Activated T-cell treated with anti-CD3 and anti-CD28 coated beads, Interleukin-2, amount 50 U/mL, for 48 hours (primary cell): ENCODE measurements at regions not wholly inside any gene's neighbourhood (a gene's known extent, or its start where the extent isn't known, plus 50 kb on each side); places are given as distances from the start of the nearest gene placed in this dataset.

Experiments
- DNase-seq, 2 experiments: peaks; one replicate each; pipeline ENCODE4 v3.0.0-alpha.2; 2020

DNA sequence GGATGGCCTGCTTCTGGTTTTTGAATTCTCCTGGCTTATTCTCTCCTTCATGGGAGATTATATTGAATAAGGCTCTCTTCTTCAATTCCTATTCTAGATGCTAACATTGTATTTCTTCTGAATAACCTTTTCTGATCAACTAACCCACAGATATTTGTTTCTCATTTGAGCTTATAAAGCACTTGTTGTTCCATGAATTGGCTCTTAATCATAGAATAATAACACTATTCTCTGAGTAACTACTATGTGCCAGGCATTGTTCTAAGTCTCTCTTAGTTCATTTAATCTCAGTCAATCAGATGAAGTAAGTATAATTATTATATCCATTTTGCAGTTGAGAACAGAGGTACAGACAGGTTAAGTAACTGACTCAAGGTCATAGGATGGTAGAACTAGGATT, 136.3 kb upstream of the MLIP start:
- DNase-seq, result no peak

DNA sequence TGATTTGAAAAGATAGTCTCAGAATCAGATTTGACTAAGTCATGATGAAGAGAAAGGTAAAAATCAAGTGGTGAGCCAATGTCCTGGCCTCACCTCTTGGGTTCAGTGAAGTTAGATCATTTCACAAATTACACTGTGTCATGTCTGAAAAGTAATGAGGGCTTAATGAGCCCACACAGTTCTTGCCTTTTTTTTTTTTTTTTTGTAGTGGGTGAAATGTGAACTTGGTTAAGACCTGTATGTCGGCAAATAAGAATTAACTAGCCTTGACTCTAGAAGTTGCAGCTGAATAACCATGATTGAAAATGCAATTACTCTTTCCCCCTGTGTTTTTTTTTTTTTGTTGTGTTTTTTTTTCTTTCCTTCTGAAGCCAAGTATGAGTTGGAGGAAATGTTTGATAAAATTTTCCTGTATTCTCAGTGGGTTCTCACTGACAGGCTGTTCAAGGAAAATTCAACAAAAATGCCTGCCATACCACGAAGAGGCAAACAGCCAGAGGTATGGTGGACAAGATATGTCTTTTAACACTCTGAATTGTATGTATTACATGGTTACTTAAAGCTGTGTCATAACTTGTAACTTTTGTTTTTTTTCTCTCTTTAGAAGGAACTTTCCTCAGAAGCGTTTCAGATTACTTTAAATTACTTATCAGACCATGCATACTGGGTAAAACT, 135.2 kb upstream of the MLIP start:
- DNase-seq, result no peak

- no peak for DNase-seq
Observed at GRCh38 chr6:53977551-53977950, 133.7 kb upstream of the MLIP start.

- no peak for DNase-seq
Observed at GRCh38 chr6:53979468-53980067, 131.7 kb upstream of the MLIP start.

DNA sequence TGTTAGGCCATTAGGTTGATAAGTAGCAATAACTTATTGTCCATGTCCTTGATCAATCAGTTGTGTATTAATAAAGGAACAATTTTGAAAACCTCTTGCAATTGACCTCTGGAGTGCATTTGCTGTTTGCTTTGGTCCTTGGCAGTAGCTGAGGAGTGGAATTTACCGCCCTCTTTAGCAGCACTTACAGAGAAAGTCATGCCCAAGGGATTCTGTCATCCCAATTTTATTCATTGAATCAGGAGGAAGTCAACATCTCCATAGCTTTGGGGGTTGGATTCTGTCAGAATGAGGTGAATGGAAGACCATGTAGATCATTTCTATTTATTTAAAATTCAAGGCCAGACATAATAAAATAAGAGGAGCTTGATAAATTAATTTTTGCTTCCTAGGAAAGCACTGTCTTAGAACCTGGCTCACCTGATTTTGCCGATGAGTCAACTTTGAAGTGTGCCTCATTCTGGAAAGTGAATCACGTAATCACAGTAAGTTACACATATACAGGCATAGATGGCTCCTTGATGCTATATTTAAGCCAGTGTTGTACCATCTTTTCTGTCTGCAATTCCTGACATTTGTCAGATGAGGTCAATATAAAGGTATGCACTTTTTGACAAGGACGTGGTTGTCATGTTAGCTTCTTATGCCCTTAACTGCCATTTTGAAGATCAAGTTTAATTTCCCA, 128.7 kb upstream of the MLIP start:
- DNase-seq, result no peak

DNA sequence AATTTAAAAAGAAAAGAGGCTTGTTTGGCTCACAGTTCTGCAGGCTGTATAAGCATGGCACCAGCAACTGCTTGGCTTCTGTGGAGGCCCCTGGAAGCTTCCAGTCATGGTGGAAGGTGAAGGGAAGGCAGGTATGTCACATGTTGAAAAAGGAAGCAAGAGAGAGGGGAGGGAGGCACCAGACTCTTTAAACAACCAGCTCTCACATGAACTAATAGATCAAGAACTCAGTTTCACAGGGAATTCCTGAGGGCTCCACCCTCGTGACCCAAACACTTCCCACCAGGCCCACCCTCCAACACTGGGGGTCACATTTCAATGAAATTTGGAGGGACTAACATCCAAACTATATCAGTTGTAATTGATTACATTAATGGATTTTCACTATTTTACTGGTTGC, 127.9 kb upstream of the MLIP start:
- DNase-seq, result no peak

GRCh38 chr6:53984163-53984562, 127.1 kb upstream of the MLIP start:
- no peak for DNase-seq

GRCh38 chr6:53984581-53984980, 126.7 kb upstream of the MLIP start:
- DNase-seq, result no peak

DNA sequence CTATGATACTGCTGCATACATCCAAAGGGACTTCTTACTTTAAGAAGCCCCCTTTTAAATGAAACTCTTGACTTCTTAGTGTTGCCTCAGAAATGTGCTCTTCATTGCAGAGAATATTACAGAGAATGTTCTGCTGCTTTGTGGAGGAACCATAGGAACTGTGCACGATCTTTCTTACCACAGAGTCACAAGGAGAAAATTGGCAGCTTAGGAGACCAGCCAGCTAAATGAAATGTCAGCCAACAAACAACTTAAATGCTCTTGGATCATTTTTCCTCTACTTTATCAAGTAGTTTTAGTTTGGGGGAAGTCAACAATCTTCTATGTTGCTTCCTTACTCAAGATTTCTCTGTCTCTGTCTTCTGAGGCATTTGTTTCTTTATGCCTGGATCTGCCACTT, 125.9 kb upstream of the MLIP start:
- no peak for DNase-seq

DNA sequence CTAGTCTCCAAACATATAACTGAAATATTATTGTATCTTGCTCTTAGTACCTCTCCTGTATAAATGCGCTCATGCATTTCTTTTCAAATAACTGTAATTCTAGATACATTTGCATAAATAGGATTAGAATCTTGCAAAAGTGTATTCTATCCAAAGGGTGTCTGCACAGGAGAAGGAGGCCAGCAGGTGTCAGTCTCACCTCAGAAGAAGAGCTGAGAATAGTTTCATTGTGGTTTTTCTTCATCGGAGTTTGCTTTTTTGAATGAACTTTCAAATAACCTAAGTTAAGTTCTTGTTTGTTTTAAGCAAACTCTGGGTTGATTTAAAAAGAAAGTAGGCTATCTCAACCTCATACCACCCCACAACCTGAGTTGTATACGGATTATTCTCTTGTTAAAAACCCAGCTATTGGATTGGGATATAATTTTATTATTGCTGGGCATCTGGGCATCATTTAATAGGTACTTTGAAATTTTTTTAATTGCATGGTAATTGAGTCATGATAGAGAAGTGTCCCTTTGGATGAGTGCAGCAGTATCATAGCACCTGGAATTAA, 125.0 kb upstream of the MLIP start:
- peak; percentile 18 to 19 for DNase-seq

DNA sequence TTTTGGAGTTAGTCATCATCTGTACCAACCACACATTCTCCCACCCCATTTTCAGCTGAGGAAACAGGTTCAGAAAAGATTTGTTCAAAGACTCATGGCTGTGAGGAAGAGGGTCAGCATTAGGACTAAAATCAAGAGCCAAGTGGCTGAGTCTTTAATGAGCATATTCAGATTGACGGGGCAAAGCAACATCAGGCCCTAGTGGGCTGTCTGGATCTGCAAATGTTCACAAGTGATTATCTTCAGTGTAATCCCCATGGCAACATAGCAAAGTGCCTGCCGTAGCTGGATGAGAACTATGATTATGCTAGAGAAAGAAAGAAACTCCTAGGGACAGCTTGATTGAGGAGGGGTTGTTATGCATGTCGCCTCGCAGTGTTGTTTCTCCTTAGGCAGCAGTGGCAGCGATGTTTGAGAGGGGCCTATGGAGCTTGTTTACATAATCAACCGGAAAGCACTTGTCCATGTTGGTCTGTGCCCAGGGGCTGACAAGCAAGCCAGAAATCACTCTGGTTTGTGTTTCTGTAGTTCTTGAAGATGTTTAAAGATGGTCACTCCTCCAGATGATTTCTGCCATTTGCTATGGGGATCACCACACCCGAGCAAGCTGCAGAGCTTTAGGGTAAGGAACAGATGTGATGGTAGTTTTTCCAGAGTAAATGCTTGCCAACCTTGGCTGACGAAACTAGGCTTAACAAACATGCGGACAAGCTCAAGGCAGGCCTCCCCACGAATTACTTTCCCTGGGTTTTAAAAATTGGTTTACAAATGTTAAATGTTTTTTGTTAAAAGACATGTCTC, 124.3 kb upstream of the MLIP start:
- no peak for DNase-seq

- DNase-seq, result no peak
Observed at GRCh38 chr6:53987522-53987888, 123.7 kb upstream of the MLIP start.

- DNase-seq, result no peak
Observed at GRCh38 chr6:53989504-53989903, 121.7 kb upstream of the MLIP start.

- DNase-seq, result no peak
Observed at GRCh38 chr6:53992522-53992921, 118.7 kb upstream of the MLIP start.

DNA sequence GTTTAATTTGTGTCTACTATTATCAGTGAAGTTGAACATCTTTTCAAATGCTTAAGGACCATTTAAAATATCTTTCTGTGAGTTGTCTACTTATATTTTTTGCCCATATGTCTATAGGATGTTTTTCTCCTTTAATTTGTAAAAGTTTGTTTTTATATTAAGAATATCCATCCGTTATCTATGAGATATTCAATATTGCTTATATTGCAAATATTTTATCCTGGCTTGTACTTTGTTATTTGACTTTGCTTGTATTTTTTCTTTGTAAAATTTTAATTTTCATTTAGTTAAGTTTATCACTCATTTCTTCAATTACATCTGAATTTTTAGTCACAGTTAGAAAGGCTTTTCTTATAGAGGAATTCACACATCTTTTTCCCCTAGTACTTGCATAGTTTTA, 117.0 kb upstream of the MLIP start:
- no peak for DNase-seq

DNA sequence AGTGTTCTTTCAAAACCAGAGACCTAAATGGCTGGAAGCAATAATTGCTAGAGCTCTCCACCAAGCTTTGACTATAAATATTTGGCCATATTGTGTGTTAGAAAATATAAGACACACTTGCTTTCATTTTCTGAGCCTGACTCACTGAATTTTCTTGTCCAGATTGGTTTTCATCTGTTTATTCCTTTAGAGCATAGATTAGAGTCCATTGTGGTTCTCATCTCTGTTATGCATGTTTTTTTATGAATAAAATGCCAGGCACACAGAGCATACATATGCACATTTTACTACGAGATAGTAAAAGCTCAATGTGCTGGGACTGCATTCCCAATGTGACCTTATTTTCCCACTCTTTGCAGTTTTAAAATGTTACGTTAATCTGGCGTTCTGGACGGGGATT, 115.3 kb upstream of the MLIP start:
- no peak for DNase-seq

DNA sequence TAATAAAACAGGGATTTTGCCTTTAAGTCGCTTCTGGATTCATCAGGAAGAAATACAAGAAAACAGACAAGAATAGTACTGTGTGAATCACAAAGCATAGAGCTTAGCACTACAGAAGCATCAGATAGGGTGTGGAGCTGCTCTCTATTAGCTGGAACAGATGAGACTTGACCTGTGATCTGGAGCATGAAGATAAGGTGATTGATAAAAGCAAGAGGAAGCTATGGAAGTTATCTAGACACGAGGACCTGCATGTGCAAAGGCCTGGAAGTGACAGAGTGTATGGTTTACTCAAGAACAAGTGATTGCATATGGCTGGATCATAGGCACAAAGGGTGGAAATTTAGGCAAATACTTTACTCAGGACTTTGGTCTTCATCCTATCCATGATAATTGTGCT, 112.9 kb upstream of the MLIP start:
- no peak for DNase-seq

DNA sequence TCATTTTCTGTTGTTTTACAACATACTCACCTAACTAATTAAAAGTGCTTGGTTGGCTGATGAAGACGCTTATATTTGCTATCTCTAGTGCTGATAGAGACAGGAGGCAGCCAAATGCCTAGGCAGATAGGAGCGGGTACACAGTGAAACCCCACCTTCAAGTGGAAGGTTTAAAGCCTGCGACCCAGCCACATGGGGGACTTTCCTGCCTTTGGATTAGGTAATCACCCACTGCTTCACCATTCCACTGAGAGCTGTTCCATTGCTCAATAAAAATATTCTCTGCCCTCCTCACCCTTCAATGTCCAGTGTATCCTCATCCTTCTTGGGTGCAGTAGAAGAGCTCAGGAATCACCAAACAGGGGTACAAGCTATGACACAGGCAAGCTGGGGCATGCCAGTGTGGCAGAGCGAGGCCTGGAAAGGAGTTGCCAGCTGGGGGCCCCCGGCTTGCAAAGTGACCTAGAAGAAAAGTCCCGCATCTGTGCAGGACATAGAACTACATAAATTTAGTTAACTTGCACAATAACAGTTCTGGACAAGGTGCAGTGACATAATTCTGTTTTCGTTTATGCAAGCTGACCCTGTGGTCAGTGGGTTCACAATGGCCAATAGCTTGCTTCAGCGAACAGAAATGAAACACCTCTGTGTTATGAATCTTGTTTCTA, 112.0 kb upstream of the MLIP start:
- no peak for DNase-seq

DNA sequence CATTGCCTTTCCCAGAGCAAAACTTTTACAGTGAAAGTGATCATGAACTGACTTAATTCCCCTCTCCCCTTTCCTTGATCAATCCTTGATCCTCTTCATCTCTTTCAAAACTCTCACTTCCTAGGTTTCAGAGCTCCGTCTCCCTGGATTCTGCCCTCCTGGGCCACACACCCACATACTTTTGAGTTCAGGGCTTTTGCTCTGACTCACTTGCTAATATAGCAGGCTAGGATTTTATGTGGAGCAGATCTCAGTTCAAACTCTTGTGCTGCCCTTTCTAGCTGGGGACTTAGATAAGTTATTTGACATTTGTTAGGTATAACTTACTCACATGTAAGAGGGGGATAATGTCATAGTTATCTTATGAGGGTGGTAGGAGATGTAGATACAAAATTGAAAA, 109.1 kb upstream of the MLIP start:
- DNase-seq, result no peak

DNA sequence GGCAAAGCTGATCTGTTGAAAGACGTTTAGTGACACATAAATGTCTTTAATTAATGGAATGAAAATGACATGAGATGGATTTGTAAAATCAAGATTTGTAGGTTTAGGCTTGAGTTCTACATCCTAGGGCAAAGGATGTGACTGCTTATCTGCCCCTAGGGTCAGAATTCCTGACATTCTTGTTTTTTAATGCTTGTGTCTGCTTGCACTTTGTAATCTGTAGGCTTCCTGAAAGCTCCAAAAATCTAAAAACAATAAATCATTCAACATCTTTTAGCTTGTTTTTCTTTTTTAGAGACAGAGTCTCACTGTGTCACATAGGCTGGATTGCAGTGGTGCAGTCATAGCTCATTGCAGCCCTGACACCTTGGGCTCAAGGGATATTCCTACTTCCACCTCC, 107.9 kb upstream of the MLIP start:
- no peak for DNase-seq

GRCh38 chr6:54008589-54008988, 102.7 kb upstream of the MLIP start:
- DNase-seq, result no peak

DNA sequence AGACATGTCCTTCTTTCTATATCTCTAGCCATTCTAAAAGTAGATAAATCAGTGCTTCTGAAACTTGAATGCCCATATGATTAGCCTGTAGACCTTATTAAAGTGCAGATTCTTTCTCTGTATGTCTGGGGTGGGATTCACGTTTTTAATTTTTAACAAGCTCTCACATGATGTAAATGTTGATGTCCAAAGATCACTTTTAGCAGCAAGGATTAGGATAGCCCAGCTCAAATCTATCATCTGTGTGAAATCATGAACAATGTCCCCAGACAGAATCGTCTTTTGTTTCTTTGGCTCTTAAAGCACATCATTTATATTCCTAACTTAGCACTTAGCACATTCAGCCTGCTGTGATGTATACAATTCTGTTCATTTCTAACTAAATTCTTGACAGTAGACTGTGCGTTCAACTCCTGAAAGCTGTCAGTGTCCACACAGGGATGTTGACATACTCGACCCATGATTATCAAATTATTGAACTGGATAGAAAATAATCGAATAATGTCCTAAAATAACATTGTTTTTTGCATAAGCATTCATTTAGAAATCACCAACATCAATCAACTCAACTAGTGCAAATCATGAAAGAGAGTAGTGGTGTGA, 102.1 kb upstream of the MLIP start:
- no peak for DNase-seq
